Stomach (tissue), 8 donors: ENCODE measurements at regions not wholly inside any gene's neighbourhood (a gene's known extent, or its start where the extent isn't known, plus 50 kb on each side); places are given as distances from the start of the nearest gene placed in this dataset.

ENCODE experiments used
- DNase-seq, 2 donors: peaks; one replicate each; pipeline versions ENCODE4 v3.0.0 to v3.0.0-alpha.2; 2013 to 2019
- H3K27ac ChIP-seq, 5 donors: fragments of 200-600 bp in 4 of 5; sonication (generic) in 4 of 5; one replicate each; pipeline ENCODE4 v1.5.1; 2013 to 2019; ENCODE audit warnings: mild to moderate bottlenecking in 1 of 5, moderate library complexity in 1 of 5
- H3K27me3 ChIP-seq, 3 donors: fragments of 200-600 bp; sonication (generic); one replicate each; pipeline ENCODE4 v1.5.1; 2017 to 2019; ENCODE audit warnings: mixed run types in 1 of 3
- H3K36me3 ChIP-seq, 4 donors: fragments of 200-600 bp; sonication (generic); 1 replicate in 3 of 4; 2 replicates in 1 of 4; pipeline ENCODE4 v1.5.1; 2016 to 2019
- H3K4me1 ChIP-seq, 4 donors: fragments of 200-600 bp; sonication (generic); one replicate each; pipeline ENCODE4 v1.5.1; 2016 to 2019
- H3K4me3 ChIP-seq, 4 donors: fragments of 200-600 bp; sonication (generic) in 3 of 4; one replicate each; pipeline ENCODE4 v1.5.1; 2016 to 2019; ENCODE audit warnings: mild to moderate bottlenecking in 1 of 4
- H3K9me3 ChIP-seq, 4 donors: fragments of 200-600 bp; sonication (generic); one replicate each; pipeline ENCODE4 v1.5.1; 2016 to 2019
- CTCF ChIP-seq, 7 experiments: fragments of 450-650 bp in 4 of 7; fragments of 200-600 bp in 3 of 7; sonication (generic) in 3 of 7; IDR thresholded peaks; one replicate each; pipeline ENCODE4 v1.5.1; 2016 to 2019; ENCODE audit warnings: antibody characterized with exemption in 7 of 7, control low read depth in 2 of 7, mild to moderate bottlenecking in 1 of 7
- EP300 ChIP-seq: sonication (generic); formaldehyde crosslinking; IDR thresholded peaks from one replicate; pipeline ENCODE4 v1.6.1; 2017; ENCODE audit warnings: antibody characterized with exemption
- POLR2A ChIP-seq, 4 donors: fragments of 450-650 bp; IDR thresholded peaks; one replicate each; pipeline ENCODE4 v1.6.1; 2016; ENCODE audit warnings: antibody characterized with exemption in 4 of 4, control low read depth in 2 of 4, mild to moderate bottlenecking in 1 of 4, moderate library complexity in 1 of 4
- POLR2AphosphoS5 ChIP-seq, 3 donors: sonication (generic); formaldehyde crosslinking; IDR thresholded peaks; one replicate each; pipeline ENCODE4 v1.6.1; 2016; ENCODE audit warnings: antibody characterized with exemption in 3 of 3
- WGBS, 5 donors: extraction: QIAGEN DNeasy Blood & Tissue Kit in 3 of 5; methylation state at CpG; one replicate each; pipeline versions ENCODE4 v1.1.5 to v1.1.7; 2013 to 2018; 5-methylcytosine and 5-hydroxymethylcytosine counted together
- intact Hi-C: fragments of 100-400 bp; cut with DNase I; formaldehyde crosslinking; loops from one replicate; pipeline ENCODE4 v1.15.1; 2023; ENCODE audit warnings: low total_unique reads
- donor health status: healthy with polysubstance abuse.
- donor health status: Bipolar disorder and iron deficiency.
- donor health status: healthy.

DNA sequence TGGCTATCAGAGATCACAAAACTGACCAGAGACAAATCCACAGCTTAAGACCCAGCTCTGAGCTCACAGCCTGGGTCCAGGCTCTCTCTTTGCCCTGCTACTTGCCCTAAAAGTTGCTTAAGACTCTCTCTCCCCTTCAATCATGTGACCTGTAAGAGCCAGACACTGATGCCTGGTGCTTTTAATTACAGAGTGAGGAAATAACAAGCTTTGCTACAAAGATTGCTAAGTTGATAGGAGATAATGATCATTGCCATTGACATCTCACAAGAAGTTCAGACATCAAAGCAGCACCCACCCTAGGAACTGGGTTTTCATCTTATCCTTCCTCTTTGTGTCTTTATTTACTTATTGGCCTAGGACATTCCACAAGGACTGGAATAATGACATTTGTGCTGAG lies 125.9 kb upstream of the CD93 start:
- no peaks in the 10 kb centered on the region for H3K9me3 ChIP-seq
- no peak overlapping the region for H3K4me3 ChIP-seq
- TF ChIP-seq EP300 (no peak), POLR2A (IDR thresholded peaks at IDR 0.05) (no peak), CTCF (IDR thresholded peaks at IDR 0.05) (no peak), POLR2AphosphoS5 (IDR thresholded peaks at IDR 0.05) (no peak)
- DNase-seq = no peak
- H3K36me3 ChIP-seq = no peaks in the 10 kb centered on the region
- H3K4me1 ChIP-seq = no peaks in the 10 kb centered on the region
- intact Hi-C loops = no loop called here
- no peaks in the 10 kb centered on the region for H3K27me3 ChIP-seq
- H3K27ac ChIP-seq = no peak overlapping the region

GRCh38 chr20:23211164-23211563 lies 125.0 kb upstream of the CD93 start:
- H3K4me1 ChIP-seq = peaks cover 0 to 7% (median 3%) of the 10 kb centered on the region in 4 donors
- intact Hi-C loops = no loop called here
- H3K36me3 ChIP-seq = no peaks in the 10 kb centered on the region
- no peaks in the 10 kb centered on the region for H3K9me3 ChIP-seq
- TF ChIP-seq EP300 (no peak), CTCF (IDR thresholded peaks at IDR 0.05) (no peak), POLR2A (IDR thresholded peaks at IDR 0.05) (no peak), POLR2AphosphoS5 (IDR thresholded peaks at IDR 0.05) (no peak)
- no peaks in the 10 kb centered on the region for H3K27me3 ChIP-seq
- WGBS, 5 donors = 85 to 93% (median 85%) methylated on average over 3 of the region's 3 CpGs
- H3K27ac ChIP-seq = no peak overlapping the region
- DNase-seq = no peak
- no peak overlapping the region for H3K4me3 ChIP-seq

DNA sequence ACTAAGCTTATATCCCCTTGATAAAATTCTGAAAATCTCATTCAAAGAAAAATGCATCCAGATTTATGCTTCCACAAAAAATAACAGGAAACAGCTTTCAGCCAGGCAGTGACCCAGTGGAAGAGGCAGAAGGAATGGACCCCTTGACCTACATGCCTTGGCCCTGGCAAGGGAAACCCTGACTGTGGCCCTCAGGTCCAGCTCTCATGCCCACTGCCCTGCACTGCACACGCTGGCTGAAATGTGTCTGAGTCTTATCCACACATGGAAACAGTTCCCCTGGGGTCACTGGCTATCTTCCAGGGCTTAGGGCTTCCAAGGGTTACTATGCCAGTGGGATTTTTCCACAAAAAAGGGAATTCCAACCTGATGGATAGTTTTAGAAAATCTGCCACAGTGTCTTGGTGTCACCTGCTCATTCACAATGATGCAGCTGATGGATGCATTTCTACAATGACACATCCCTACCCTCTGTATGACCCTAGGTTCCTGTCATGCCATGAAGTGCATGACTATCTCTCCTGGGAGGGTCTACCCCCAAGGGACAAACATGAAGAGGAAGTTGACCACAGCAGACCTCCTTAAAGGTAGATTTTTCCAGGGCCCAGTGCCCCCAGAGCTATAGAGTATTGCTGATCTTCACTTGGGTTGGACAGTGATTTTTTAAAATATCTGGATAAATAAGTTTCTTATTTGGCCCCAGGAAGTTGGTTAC lies 121.9 kb upstream of the CD93 start:
- Histone ChIP-seq H3K4me3 (no peak overlapping the region), H3K36me3 (no peaks in the 10 kb centered on the region), H3K27me3 (no peaks in the 10 kb centered on the region), H3K9me3 (no peaks in the 10 kb centered on the region), H3K27ac (no peak overlapping the region), H3K4me1 (peaks cover 7 to 24% (median 14%) of the 10 kb centered on the region in 4 donors)
- intact Hi-C loops = no loop called here
- TF ChIP-seq CTCF (IDR thresholded peaks at IDR 0.05) = no peak
- TF ChIP-seq POLR2A (IDR thresholded peaks at IDR 0.05) = no peak
- TF ChIP-seq EP300 = no peak
- no peak for TF ChIP-seq POLR2AphosphoS5 (IDR thresholded peaks at IDR 0.05)
- WGBS, 5 donors = 68 to 100% (median 94%) methylated on average over 1 of the region's 1 CpG
- no peak for DNase-seq

DNA sequence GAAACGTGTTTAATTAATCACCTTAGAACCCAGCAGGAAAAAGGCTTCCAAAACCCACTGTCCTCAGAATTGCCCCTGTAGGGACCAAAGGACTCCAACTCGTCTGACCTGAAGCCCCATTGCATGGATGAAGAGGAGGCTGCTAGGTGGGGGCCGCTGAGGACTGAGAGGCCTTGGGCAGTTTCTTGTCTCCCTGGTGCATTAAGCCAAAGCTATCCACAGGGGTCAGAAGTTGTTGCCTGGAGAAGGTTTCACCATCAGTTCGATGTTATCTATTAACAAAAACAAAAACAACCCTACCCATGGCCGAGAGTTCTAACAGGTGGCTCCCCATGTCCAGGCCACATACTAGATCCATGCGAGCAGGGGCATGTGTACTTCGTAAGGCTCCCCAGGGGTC lies 120.9 kb upstream of the CD93 start:
- 79 to 91% (median 89%) methylated on average over 7 of the region's 7 CpGs for WGBS, 5 donors
- no peaks in the 10 kb centered on the region for H3K9me3 ChIP-seq
- no peak overlapping the region for H3K27ac ChIP-seq
- DNase-seq = no peak
- H3K4me1 ChIP-seq = peaks cover 7 to 24% (median 14%) of the 10 kb centered on the region in 4 donors
- no peak overlapping the region for H3K4me3 ChIP-seq
- intact Hi-C loops = no loop called here
- no peaks in the 10 kb centered on the region for H3K36me3 ChIP-seq
- TF ChIP-seq POLR2AphosphoS5 (IDR thresholded peaks at IDR 0.05) (no peak), POLR2A (IDR thresholded peaks at IDR 0.05) (no peak), EP300 (no peak)
- H3K27me3 ChIP-seq = no peaks in the 10 kb centered on the region

GRCh38 chr20:23206061-23206460 lies 119.9 kb upstream of the CD93 start:
- 82 to 92% (median 86%) methylated on average over 1 to 2 of the region's 2 CpGs for WGBS, 5 donors
- intact Hi-C loops = no loop called here
- no peaks in the 10 kb centered on the region for H3K9me3 ChIP-seq

More at GRCh38 chr20:23206061-23206460, 119.9 kb upstream of the CD93 start:
- no peak overlapping the region for H3K4me3 ChIP-seq
- H3K36me3 ChIP-seq = no peaks in the 10 kb centered on the region
- no peak for TF ChIP-seq EP300
- TF ChIP-seq POLR2AphosphoS5 (IDR thresholded peaks at IDR 0.05) = no peak
- no peak for TF ChIP-seq CTCF (IDR thresholded peaks at IDR 0.05)
- no peak for TF ChIP-seq POLR2A (IDR thresholded peaks at IDR 0.05)
- H3K27me3 ChIP-seq = no peaks in the 10 kb centered on the region
- H3K27ac ChIP-seq = peak overlapping the region; percentile 16 to 82 (median 69)
- peaks cover 7 to 24% (median 14%) of the 10 kb centered on the region in 4 donors for H3K4me1 ChIP-seq
- no peak for DNase-seq
